ENCODE measurements at regions not wholly inside any gene's neighbourhood (a gene's known extent, or its start where the extent isn't known, plus 50 kb on each side); places are given as distances from the start of the nearest gene placed in this dataset.

- TF ChIP-seq ZBED4 (CRISPR knock-in tag; IDR thresholded peaks at IDR 0.05; ENCODE audit: borderline replicate concordance) (no peak; the same call in 1 of the 2 replicates), ZNF232 (CRISPR knock-in tag; IDR thresholded peaks at IDR 0.05; ENCODE audit: borderline replicate concordance) (peak; percentile 70; the same call in 1 of the 2 replicates), ZNF296 (CRISPR knock-in tag; conservative IDR thresholded peaks at IDR 0.05) (no peak), ZNF260 (CRISPR knock-in tag; IDR thresholded peaks at IDR 0.05; ENCODE audit: borderline replicate concordance, low read depth) (no peak), ARID2 (CRISPR knock-in tag; IDR thresholded peaks at IDR 0.05; ENCODE audit: borderline replicate concordance) (0 out of 2 replicates have a peak, but pooled peaks have one; percentile 70), BRD4 (CRISPR knock-in tag; IDR thresholded peaks at IDR 0.05) (peak; percentile 85), LBX2 (CRISPR knock-in tag; IDR thresholded peaks at IDR 0.05; ENCODE audit: borderline replicate concordance) (no peak), MTF1 (CRISPR knock-in tag; IDR thresholded peaks at IDR 0.05) (no peak), AHR (CRISPR knock-in tag; IDR thresholded peaks at IDR 0.05) (peak; percentile 24; the same call in 1 of the 2 replicates), DDIT3 (CRISPR knock-in tag; IDR thresholded peaks at IDR 0.05) (no peak), ZNF552 (CRISPR knock-in tag; IDR thresholded peaks at IDR 0.05; ENCODE audit: borderline replicate concordance) (no peak), MED13 (CRISPR knock-in tag; IDR thresholded peaks at IDR 0.05) (peak; percentile 73; the same call in 1 of the 2 replicates), KDM5A (IDR thresholded peaks at IDR 0.05; ENCODE audit: borderline replicate concordance, low read length) (no peak)
- TF ChIP-seq, protein P1, sequence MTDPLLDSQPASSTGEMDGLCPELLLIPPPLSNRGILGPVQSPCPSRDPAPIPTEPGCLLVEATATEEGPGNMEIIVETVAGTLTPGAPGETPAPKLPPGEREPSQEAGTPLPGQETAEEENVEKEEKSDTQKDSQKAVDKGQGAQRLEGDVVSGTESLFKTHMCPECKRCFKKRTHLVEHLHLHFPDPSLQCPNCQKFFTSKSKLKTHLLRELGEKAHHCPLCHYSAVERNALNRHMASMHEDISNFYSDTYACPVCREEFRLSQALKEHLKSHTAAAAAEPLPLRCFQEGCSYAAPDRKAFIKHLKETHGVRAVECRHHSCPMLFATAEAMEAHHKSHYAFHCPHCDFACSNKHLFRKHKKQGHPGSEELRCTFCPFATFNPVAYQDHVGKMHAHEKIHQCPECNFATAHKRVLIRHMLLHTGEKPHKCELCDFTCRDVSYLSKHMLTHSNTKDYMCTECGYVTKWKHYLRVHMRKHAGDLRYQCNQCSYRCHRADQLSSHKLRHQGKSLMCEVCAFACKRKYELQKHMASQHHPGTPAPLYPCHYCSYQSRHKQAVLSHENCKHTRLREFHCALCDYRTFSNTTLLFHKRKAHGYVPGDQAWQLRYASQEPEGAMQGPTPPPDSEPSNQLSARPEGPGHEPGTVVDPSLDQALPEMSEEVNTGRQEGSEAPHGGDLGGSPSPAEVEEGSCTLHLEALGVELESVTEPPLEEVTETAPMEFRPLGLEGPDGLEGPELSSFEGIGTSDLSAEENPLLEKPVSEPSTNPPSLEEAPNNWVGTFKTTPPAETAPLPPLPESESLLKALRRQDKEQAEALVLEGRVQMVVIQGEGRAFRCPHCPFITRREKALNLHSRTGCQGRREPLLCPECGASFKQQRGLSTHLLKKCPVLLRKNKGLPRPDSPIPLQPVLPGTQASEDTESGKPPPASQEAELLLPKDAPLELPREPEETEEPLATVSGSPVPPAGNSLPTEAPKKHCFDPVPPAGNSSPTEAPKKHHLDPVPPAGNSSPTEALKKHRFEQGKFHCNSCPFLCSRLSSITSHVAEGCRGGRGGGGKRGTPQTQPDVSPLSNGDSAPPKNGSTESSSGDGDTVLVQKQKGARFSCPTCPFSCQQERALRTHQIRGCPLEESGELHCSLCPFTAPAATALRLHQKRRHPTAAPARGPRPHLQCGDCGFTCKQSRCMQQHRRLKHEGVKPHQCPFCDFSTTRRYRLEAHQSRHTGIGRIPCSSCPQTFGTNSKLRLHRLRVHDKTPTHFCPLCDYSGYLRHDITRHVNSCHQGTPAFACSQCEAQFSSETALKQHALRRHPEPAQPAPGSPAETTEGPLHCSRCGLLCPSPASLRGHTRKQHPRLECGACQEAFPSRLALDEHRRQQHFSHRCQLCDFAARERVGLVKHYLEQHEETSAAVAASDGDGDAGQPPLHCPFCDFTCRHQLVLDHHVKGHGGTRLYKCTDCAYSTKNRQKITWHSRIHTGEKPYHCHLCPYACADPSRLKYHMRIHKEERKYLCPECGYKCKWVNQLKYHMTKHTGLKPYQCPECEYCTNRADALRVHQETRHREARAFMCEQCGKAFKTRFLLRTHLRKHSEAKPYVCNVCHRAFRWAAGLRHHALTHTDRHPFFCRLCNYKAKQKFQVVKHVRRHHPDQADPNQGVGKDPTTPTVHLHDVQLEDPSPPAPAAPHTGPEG (CRISPR knock-in tag; IDR thresholded peaks at IDR 0.05): no peak
- TF ChIP-seq, protein P2, sequence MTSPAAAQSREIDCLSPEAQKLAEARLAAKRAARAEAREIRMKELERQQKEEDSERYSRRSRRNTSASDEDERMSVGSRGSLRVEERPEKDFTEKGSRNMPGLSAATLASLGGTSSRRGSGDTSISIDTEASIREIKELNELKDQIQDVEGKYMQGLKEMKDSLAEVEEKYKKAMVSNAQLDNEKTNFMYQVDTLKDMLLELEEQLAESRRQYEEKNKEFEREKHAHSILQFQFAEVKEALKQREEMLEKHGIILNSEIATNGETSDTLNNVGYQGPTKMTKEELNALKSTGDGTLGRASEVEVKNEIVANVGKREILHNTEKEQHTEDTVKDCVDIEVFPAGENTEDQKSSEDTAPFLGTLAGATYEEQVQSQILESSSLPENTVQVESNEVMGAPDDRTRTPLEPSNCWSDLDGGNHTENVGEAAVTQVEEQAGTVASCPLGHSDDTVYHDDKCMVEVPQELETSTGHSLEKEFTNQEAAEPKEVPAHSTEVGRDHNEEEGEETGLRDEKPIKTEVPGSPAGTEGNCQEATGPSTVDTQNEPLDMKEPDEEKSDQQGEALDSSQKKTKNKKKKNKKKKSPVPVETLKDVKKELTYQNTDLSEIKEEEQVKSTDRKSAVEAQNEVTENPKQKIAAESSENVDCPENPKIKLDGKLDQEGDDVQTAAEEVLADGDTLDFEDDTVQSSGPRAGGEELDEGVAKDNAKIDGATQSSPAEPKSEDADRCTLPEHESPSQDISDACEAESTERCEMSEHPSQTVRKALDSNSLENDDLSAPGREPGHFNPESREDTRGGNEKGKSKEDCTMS (CRISPR knock-in tag; conservative IDR thresholded peaks at IDR 0.05): no peak
These were observed 66.9 kb upstream of the TINAGL1 start (continued) for GRCh38 chr1:31509124-31510072.

All from HepG2 (cell line).